ENCODE measurements at regions not wholly inside any gene's neighbourhood (a gene's known extent, or its start where the extent isn't known, plus 50 kb on each side); places are given as distances from the start of the nearest gene placed in this dataset.
"Not testable (repeated sequence)": the region's sequence is repeated elsewhere in the genome, so short reads cannot be mapped to it uniquely, and the experiment has no call there.

- not testable (repeated sequence) for DNase-seq
Observed at GRCh38 chr5:12504983-12505382, 600.7 kb upstream of the CTNND2 start.

- no peak for DNase-seq
Observed at GRCh38 chr5:12488161-12488560, 583.9 kb upstream of the CTNND2 start.

GRCh38 chr5:12480487-12480886 lies 576.2 kb upstream of the CTNND2 start:
- no peak for DNase-seq

GRCh38 chr5:12477554-12477953 lies 573.3 kb upstream of the CTNND2 start:
- DNase-seq, result no peak

- no peak for DNase-seq
Observed at GRCh38 chr5:12467799-12468198, 563.6 kb upstream of the CTNND2 start.

GRCh38 chr5:12460493-12461261 lies 556.4 kb upstream of the CTNND2 start:
- DNase-seq, result no peak

- DNase-seq, result no peak
Observed at GRCh38 chr5:12459326-12459725, 555.1 kb upstream of the CTNND2 start.

- DNase-seq, result no peak
Observed at GRCh38 chr5:12419075-12419474, 514.8 kb upstream of the CTNND2 start.

GRCh38 chr5:12413585-12413984 lies 509.3 kb upstream of the CTNND2 start:
- no peak for DNase-seq

- DNase-seq, result no peak
Observed at GRCh38 chr5:12413075-12413474, 508.8 kb upstream of the CTNND2 start.

- DNase-seq, result peak in 1 of 5 experiments; percentile 18
Observed at GRCh38 chr5:12399868-12400267, 495.6 kb upstream of the CTNND2 start.

- DNase-seq, result no peak
Observed at GRCh38 chr5:12392246-12392645, 488.0 kb upstream of the CTNND2 start.

- DNase-seq, result no peak
Observed at GRCh38 chr5:12385095-12385494, 480.8 kb upstream of the CTNND2 start.

GRCh38 chr5:12384005-12384404 lies 479.8 kb upstream of the CTNND2 start:
- DNase-seq, result no peak

GRCh38 chr5:12367973-12368372 lies 463.7 kb upstream of the CTNND2 start:
- no peak for DNase-seq

GRCh38 chr5:12360218-12360617 lies 456.0 kb upstream of the CTNND2 start:
- DNase-seq, result no peak

GRCh38 chr5:12358371-12359090 lies 454.3 kb upstream of the CTNND2 start:
- no peak for DNase-seq

GRCh38 chr5:12357626-12358025 lies 453.4 kb upstream of the CTNND2 start:
- DNase-seq, result no peak

GRCh38 chr5:12354686-12355085 lies 450.4 kb upstream of the CTNND2 start:
- DNase-seq, result no peak

GRCh38 chr5:12343558-12343957 lies 439.3 kb upstream of the CTNND2 start:
- DNase-seq, result no peak

- no peak for DNase-seq
Observed at GRCh38 chr5:12335938-12336337, 431.7 kb upstream of the CTNND2 start.

- DNase-seq, result no peak
Observed at GRCh38 chr5:12332480-12332879, 428.2 kb upstream of the CTNND2 start.

- no peak for DNase-seq
Observed at GRCh38 chr5:12330993-12331588, 426.8 kb upstream of the CTNND2 start.

- no peak for DNase-seq
Observed at GRCh38 chr5:12330381-12330780, 426.1 kb upstream of the CTNND2 start.
